ENCODE measurements at regions not wholly inside any gene's neighbourhood (a gene's known extent, or its start where the extent isn't known, plus 50 kb on each side); places are given as distances from the start of the nearest gene placed in this dataset.

- TF ChIP-seq EZH2 (IDR thresholded peaks at IDR 0.05; ENCODE audit: borderline replicate concordance, insufficient read depth, low read length, poor library complexity, severe bottlenecking) (no peak), RAD21 (conservative IDR thresholded peaks at IDR 0.05) (no peak), EP300 (conservative IDR thresholded peaks at IDR 0.05; ENCODE audit: poor library complexity, severe bottlenecking) (no peak)
- no peak overlapping the region for H2AFZ ChIP-seq (ENCODE audit: low read depth, low read length)
- no peaks in the 10 kb centered on the region for H4K20me1 ChIP-seq (ENCODE audit: insufficient read depth)
- no peaks in the 10 kb centered on the region for H3K9me3 ChIP-seq (ENCODE audit: low read length)
- H3K9me2 ChIP-seq (ENCODE audit: insufficient read depth, low read length) = no peaks in the 10 kb centered on the region
- H3K4me3 ChIP-seq (ENCODE audit: low read length) = no peak overlapping the region
- H3K9ac ChIP-seq (ENCODE audit: low read length) = no peak overlapping the region
- no peaks in the 10 kb centered on the region for H3F3A ChIP-seq (ENCODE audit: insufficient read depth, low read length, poor library complexity, severe bottlenecking)
- no peak overlapping the region for H3K27ac ChIP-seq (ENCODE audit: low read length)
- H3K36me3 ChIP-seq (ENCODE audit: insufficient read depth, low read length) = no peaks in the 10 kb centered on the region
- no peaks in the 10 kb centered on the region for H3K27me3 ChIP-seq (ENCODE audit: insufficient read depth, low read depth, low read length)
- no peak overlapping the region for H3K4me2 ChIP-seq (ENCODE audit: low read length)
- H3K79me2 ChIP-seq (replicated peaks; ENCODE audit: insufficient read depth, low read length) = no peaks in the 10 kb centered on the region
These were observed 704.9 kb upstream of the CITED2 start for GRCh38 chr6:140079328-140079727.

- no peak overlapping the region for H3K9ac ChIP-seq (ENCODE audit: low read length)
- H3F3A ChIP-seq (ENCODE audit: insufficient read depth, low read length, poor library complexity, severe bottlenecking) = no peaks in the 10 kb centered on the region
- no peaks in the 10 kb centered on the region for H4K20me1 ChIP-seq (ENCODE audit: insufficient read depth)
- H3K27me3 ChIP-seq (ENCODE audit: insufficient read depth, low read depth, low read length) = no peaks in the 10 kb centered on the region
- no peak for TF ChIP-seq MXI1 (conservative IDR thresholded peaks at IDR 0.05; ENCODE audit: poor library complexity, severe bottlenecking)
- TF ChIP-seq EP300 (conservative IDR thresholded peaks at IDR 0.05; ENCODE audit: poor library complexity, severe bottlenecking) = no peak
- no peak for TF ChIP-seq RAD21 (conservative IDR thresholded peaks at IDR 0.05)
- no peak for TF ChIP-seq SMC3 (conservative IDR thresholded peaks at IDR 0.05; ENCODE audit: poor library complexity)
- no peak for TF ChIP-seq POLR2AphosphoS5 (IDR thresholded peaks at IDR 0.05)
- TF ChIP-seq REST (IDR thresholded peaks at IDR 0.05; ENCODE audit: borderline replicate concordance) = no peak
- TF ChIP-seq CTCF (IDR thresholded peaks at IDR 0.05; ENCODE audit: poor library complexity, severe bottlenecking) = no peak
- TF ChIP-seq TAF1 (IDR thresholded peaks at IDR 0.05; ENCODE audit: low read depth) = no peak
- TF ChIP-seq EZH2 (IDR thresholded peaks at IDR 0.05; ENCODE audit: borderline replicate concordance, insufficient read depth, low read length, poor library complexity, severe bottlenecking) = no peak
- no peaks in the 10 kb centered on the region for H3K9me3 ChIP-seq (ENCODE audit: low read length)
- no peaks in the 10 kb centered on the region for H3K9me2 ChIP-seq (ENCODE audit: insufficient read depth, low read length)
- H3K79me2 ChIP-seq (replicated peaks; ENCODE audit: insufficient read depth, low read length) = no peaks in the 10 kb centered on the region
- no peak overlapping the region for H3K27ac ChIP-seq (ENCODE audit: low read length)
- no peak overlapping the region for H2AFZ ChIP-seq (ENCODE audit: low read depth, low read length)
- H3K4me2 ChIP-seq (ENCODE audit: low read length) = no peak overlapping the region
- no peaks in the 10 kb centered on the region for H3K36me3 ChIP-seq (ENCODE audit: insufficient read depth, low read length)
- H3K4me3 ChIP-seq (ENCODE audit: low read length) = no peak overlapping the region
These were observed 704.2 kb upstream of the CITED2 start for GRCh38 chr6:140078561-140079125.

Data from neural cell (in vitro differentiated cells).